T47D (cell line): ENCODE measurements at regions not wholly inside any gene's neighbourhood (a gene's known extent, or its start where the extent isn't known, plus 50 kb on each side); places are given as distances from the start of the nearest gene placed in this dataset.

Experiments
- DNase-seq, 2 experiments: peaks; one replicate each; pipeline versions ENCODE4 v3.0.0 to v3.0.0-alpha.2; 2011 to 2012; ENCODE audit warnings: low read depth in 1 of 2, low spot score in 1 of 2
- JUND ChIP-seq: IDR thresholded peaks from 2 replicates; pipeline ENCODE4 v1.6.1; 2012; ENCODE audit warnings: low read depth
- in situ Hi-C: cut with HindIII; loops from 2 replicates; pipeline ENCODE4 v1.10.0; 2016; ENCODE audit warnings: low sequenced_read_pairs, low pct_unique_long_range_greater_than_20kb

GRCh38 chrX:40174001-40174853, 76.5 kb upstream of the BCOR start:
- peak in 1 of 2 experiments; percentile 69 for DNase-seq
- TF ChIP-seq JUND, result no peak
- in situ Hi-C loops, result no loop called here

- DNase-seq, result no peak
- in situ Hi-C loops, result no loop called here
These were observed 75.6 kb upstream of the BCOR start for GRCh38 chrX:40173143-40174000.

GRCh38 chrX:40172401-40173142, 74.8 kb upstream of the BCOR start:
- in situ Hi-C loops, result no loop called here
- DNase-seq, result peak; percentile 59 to 73
- no peak for TF ChIP-seq JUND

More at GRCh38 chrX:40173143-40174000, 75.6 kb upstream of the BCOR start:
- no peak for TF ChIP-seq JUND

- in situ Hi-C loops, result no loop called here
- TF ChIP-seq JUND, result no peak
- peak in 1 of 2 experiments; percentile 31 for DNase-seq
These were observed 74.0 kb upstream of the BCOR start for GRCh38 chrX:40171513-40172400.

- in situ Hi-C loops, result no loop called here
- DNase-seq, result no peak
These were observed 73.2 kb upstream of the BCOR start for GRCh38 chrX:40170830-40171512.

GRCh38 chrX:40169193-40170101, 71.7 kb upstream of the BCOR start:
- no peak for TF ChIP-seq JUND
- DNase-seq, result peak; percentile 62 to 78
- in situ Hi-C loops, result no loop called here

More at GRCh38 chrX:40170830-40171512, 73.2 kb upstream of the BCOR start:
- TF ChIP-seq JUND, result no peak

GRCh38 chrX:40168480-40169011, 70.8 kb upstream of the BCOR start:
- in situ Hi-C loops, result no loop called here
- TF ChIP-seq JUND, result no peak
- DNase-seq, result no peak

GRCh38 chrX:40167850-40168479, 70.2 kb upstream of the BCOR start:
- no peak for TF ChIP-seq JUND
- in situ Hi-C loops, result no loop called here
- no peak for DNase-seq

GRCh38 chrX:40167233-40167849, 69.6 kb upstream of the BCOR start:
- no peak for DNase-seq
- in situ Hi-C loops, result no loop called here
- TF ChIP-seq JUND, result no peak
